Adrenal gland (tissue), 9 donors: ENCODE measurements at regions not wholly inside any gene's neighbourhood (a gene's known extent, or its start where the extent isn't known, plus 50 kb on each side); places are given as distances from the start of the nearest gene placed in this dataset.

Experiments
- DNase-seq, 7 donors: peaks; one replicate each; pipeline ENCODE4 v3.0.0-alpha.2; 2019 to 2020
- H3K27ac ChIP-seq, 5 donors: fragments of 200-600 bp; sonication (generic) in 4 of 5; 1 replicate in 3 of 5; 2 replicates in 2 of 5; pipeline versions ENCODE4 v1.5.1 to v1.8.0; 2016 to 2020; ENCODE audit warnings: mild to moderate bottlenecking in 1 of 5
- H3K27me3 ChIP-seq: fragments of 200-600 bp; 2 replicates; pipeline ENCODE4 v1.8.0; 2021
- H3K36me3 ChIP-seq, 2 donors: fragments of 200-600 bp; replicated peaks in 1 of 2; 1 replicate in 1 of 2; 2 replicates in 1 of 2; pipeline versions ENCODE4 v1.5.1 to v1.8.0; 2018 to 2022
- H3K4me1 ChIP-seq, 2 donors: fragments of 200-600 bp; replicated peaks in 1 of 2; 1 replicate in 1 of 2; 2 replicates in 1 of 2; pipeline versions ENCODE4 v1.5.1 to v1.8.0; 2018 to 2021
- H3K4me3 ChIP-seq, 4 donors: fragments of 200-600 bp; sonication (generic) in 3 of 4; one replicate each; pipeline ENCODE4 v1.5.1; 2016 to 2018
- H3K9me3 ChIP-seq, 3 donors: fragments of 200-600 bp; sonication (generic) in 1 of 3; replicated peaks in 1 of 3; 1 replicate in 2 of 3; 2 replicates in 1 of 3; pipeline versions ENCODE4 v1.5.1 to v1.8.0; 2016 to 2021
- CTCF ChIP-seq, 6 experiments: fragments of 450-650 bp in 4 of 6; fragments of 200-600 bp in 2 of 6; sonication (generic) in 1 of 6; IDR thresholded peaks; 1 replicate in 5 of 6; 2 replicates in 1 of 6; pipeline versions ENCODE4 v1.5.1 to v1.8.0; 2016 to 2021; ENCODE audit warnings: antibody characterized with exemption in 6 of 6, mild to moderate bottlenecking in 2 of 6, moderate library complexity in 1 of 6
- POLR2A ChIP-seq, 2 donors: fragments of 450-650 bp; IDR thresholded peaks; one replicate each; pipeline ENCODE4 v1.6.1; 2017; ENCODE audit warnings: antibody characterized with exemption in 2 of 2, mild to moderate bottlenecking in 2 of 2, moderate library complexity in 1 of 2
- WGBS, 4 donors: extraction: QIAGEN DNeasy Blood & Tissue Kit in 2 of 4; methylation state at CpG; one replicate each; pipeline versions ENCODE4 v1.1.5 to v1.1.7; 2013 to 2017; 5-methylcytosine and 5-hydroxymethylcytosine counted together
- intact Hi-C, 2 donors: fragments of 100-400 bp; cut with DNase I; formaldehyde crosslinking; loops; one replicate each; pipeline versions ENCODE4 v1.14.1 to v1.15.0; 2022 to 2023
- donor health status: healthy with polysubstance abuse.
- donor health status: Bipolar disorder and iron deficiency.
- donor health status: DM: yes; HTN: yes; CAD: no.
- donor health status: DM: no; HTN: no; CAD: no.
- donor health status: DM: no; HTN: no; CAD: no.

- no peaks in the 10 kb centered on the region for H3K9me3 ChIP-seq
- H3K4me3 ChIP-seq, result no peak overlapping the region
- 94 to 99% (median 96%) methylated on average over 4 of the region's 4 CpGs for WGBS, 4 donors
- no peaks in the 10 kb centered on the region for H3K36me3 ChIP-seq
- intact Hi-C loops, result no loop called here
- DNase-seq, result no peak
- no peaks in the 10 kb centered on the region for H3K27me3 ChIP-seq
- H3K4me1 ChIP-seq, result no peaks in the 10 kb centered on the region
- TF ChIP-seq CTCF (IDR thresholded peaks at IDR 0.05), result no peak
- no peak for TF ChIP-seq POLR2A (IDR thresholded peaks at IDR 0.05)
- no peak overlapping the region for H3K27ac ChIP-seq
These were observed 269.7 kb downstream of the FAM76B start for GRCh38 chr11:95519912-95520311.

- no peaks in the 10 kb centered on the region for H3K36me3 ChIP-seq
- H3K27me3 ChIP-seq, result no peaks in the 10 kb centered on the region
- WGBS, 4 donors, result 52 to 95% (median 70%) methylated on average over 1 of the region's 1 CpG
- H3K4me3 ChIP-seq, result no peak overlapping the region
- no peaks in the 10 kb centered on the region for H3K9me3 ChIP-seq
- H3K27ac ChIP-seq, result no peak overlapping the region
- H3K4me1 ChIP-seq, result peaks cover 7 to 9% of the 10 kb centered on the region in 2 donors
- no peak for TF ChIP-seq POLR2A (IDR thresholded peaks at IDR 0.05)
- no peak for TF ChIP-seq CTCF (IDR thresholded peaks at IDR 0.05)
- intact Hi-C loops, result no loop called here
- no peak for DNase-seq
These were observed 272.1 kb downstream of the FAM76B start for GRCh38 chr11:95517453-95517852.

GRCh38 chr11:95516786-95517185 is 272.8 kb downstream of the FAM76B start:
- Histone ChIP-seq H3K4me1 (peaks cover 10 to 15% of the 10 kb centered on the region in 2 donors), H3K4me3 (no peak overlapping the region), H3K9me3 (no peaks in the 10 kb centered on the region), H3K27me3 (no peaks in the 10 kb centered on the region), H3K36me3 (no peaks in the 10 kb centered on the region), H3K27ac (no peak overlapping the region)
- 78 to 88% (median 85%) methylated on average over 2 of the region's 2 CpGs for WGBS, 4 donors
- TF ChIP-seq CTCF (IDR thresholded peaks at IDR 0.05) (no peak), POLR2A (IDR thresholded peaks at IDR 0.05) (no peak)
- no peak for DNase-seq
- intact Hi-C loops, result no loop called here

GRCh38 chr11:95516175-95516574 is 273.4 kb downstream of the FAM76B start:
- 84 to 92% (median 85%) methylated on average over 2 of the region's 2 CpGs for WGBS, 4 donors
- no peak for DNase-seq
- H3K4me1 ChIP-seq, result peaks cover 10 to 15% of the 10 kb centered on the region in 2 donors
- no peak overlapping the region for H3K27ac ChIP-seq
- no peaks in the 10 kb centered on the region for H3K9me3 ChIP-seq
- no peak for TF ChIP-seq POLR2A (IDR thresholded peaks at IDR 0.05)
- TF ChIP-seq CTCF (IDR thresholded peaks at IDR 0.05), result no peak
- intact Hi-C loops, result no loop called here
- no peak overlapping the region for H3K4me3 ChIP-seq
- no peaks in the 10 kb centered on the region for H3K27me3 ChIP-seq
- H3K36me3 ChIP-seq, result no peaks in the 10 kb centered on the region
